ENCODE measurements at regions not wholly inside any gene's neighbourhood (a gene's known extent, or its start where the extent isn't known, plus 50 kb on each side); places are given as distances from the start of the nearest gene placed in this dataset.

DNA sequence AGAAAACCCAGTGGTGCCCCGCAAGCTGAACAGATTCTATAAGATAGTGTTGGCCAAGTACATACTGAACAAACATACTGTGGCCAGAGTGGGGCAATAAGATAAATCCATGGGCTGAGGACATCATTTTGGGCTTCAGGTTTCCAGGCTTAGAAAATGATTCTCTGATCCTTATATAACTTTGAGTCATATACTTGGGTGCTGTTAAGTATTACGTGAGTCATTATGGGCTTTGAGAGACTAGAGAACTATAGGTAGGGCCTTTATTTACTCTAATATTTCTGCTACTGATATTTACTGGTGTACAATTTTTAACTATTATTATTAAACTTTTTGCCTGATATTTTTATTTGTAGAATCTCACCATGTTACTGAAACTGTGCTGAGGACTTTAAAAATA, 586.1 kb downstream of the CENPC start:
- TF ChIP-seq POLR2A (IDR thresholded peaks at IDR 0.05; ENCODE audit: low read depth, low read length) (no peak), JUN (IDR thresholded peaks at IDR 0.05; ENCODE audit: borderline replicate concordance, insufficient read depth, insufficient read length, low read depth) (no peak), EZH2 (IDR thresholded peaks at IDR 0.05; ENCODE audit: borderline replicate concordance, low read depth, low read length, severe bottlenecking) (no peak), POLR2AphosphoS5 (IDR thresholded peaks at IDR 0.05; ENCODE audit: insufficient read depth, low read depth, low read length) (no peak)
- TF ChIP-seq, protein P1, sequence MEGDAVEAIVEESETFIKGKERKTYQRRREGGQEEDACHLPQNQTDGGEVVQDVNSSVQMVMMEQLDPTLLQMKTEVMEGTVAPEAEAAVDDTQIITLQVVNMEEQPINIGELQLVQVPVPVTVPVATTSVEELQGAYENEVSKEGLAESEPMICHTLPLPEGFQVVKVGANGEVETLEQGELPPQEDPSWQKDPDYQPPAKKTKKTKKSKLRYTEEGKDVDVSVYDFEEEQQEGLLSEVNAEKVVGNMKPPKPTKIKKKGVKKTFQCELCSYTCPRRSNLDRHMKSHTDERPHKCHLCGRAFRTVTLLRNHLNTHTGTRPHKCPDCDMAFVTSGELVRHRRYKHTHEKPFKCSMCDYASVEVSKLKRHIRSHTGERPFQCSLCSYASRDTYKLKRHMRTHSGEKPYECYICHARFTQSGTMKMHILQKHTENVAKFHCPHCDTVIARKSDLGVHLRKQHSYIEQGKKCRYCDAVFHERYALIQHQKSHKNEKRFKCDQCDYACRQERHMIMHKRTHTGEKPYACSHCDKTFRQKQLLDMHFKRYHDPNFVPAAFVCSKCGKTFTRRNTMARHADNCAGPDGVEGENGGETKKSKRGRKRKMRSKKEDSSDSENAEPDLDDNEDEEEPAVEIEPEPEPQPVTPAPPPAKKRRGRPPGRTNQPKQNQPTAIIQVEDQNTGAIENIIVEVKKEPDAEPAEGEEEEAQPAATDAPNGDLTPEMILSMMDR (IDR thresholded peaks at IDR 0.05; ENCODE audit: extremely low read depth in 1 of 2, insufficient read depth in 1 of 2, low read depth in 1 of 2, low read length in 2 of 2) = no peak
- TF ChIP-seq, protein P2, sequence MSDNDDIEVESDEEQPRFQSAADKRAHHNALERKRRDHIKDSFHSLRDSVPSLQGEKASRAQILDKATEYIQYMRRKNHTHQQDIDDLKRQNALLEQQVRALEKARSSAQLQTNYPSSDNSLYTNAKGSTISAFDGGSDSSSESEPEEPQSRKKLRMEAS (IDR thresholded peaks at IDR 0.05; ENCODE audit: insufficient read depth, insufficient read length) = no peak

Measured in endothelial cell of umbilical vein (primary cell).